HCT116 (cell line): ENCODE measurements at regions not wholly inside any gene's neighbourhood (a gene's known extent, or its start where the extent isn't known, plus 50 kb on each side); places are given as distances from the start of the nearest gene placed in this dataset.

Experiments used
- ATAC-seq: fragments of 200-7000 bp; cut with Tn5 transposase; 2 replicates; pipeline ENCODE4 v1.9.1; 2020; ENCODE audit warnings: mild to moderate bottlenecking, moderate library complexity
- BruUV-seq: library from RNA; stranded (reverse); fragments of 400-500 nt; replicated peaks from 2 replicates; lab custom pipeline; 2021; lab: Mats Ljungman, UMichigan
- CTCF ChIA-PET: fragments of 300-600 bp; sonication (Branson Sonifier 250); formaldehyde crosslinking; loops from one replicate; lab custom pipeline; 2021; ENCODE audit warnings: antibody characterized with exemption; lab: Charles Lee
- POLR2A ChIA-PET: fragments of 300-600, 350-600 bp; sonication (Branson Sonifier 250); formaldehyde crosslinking; loops from one replicate; lab custom pipeline; 2021; ENCODE audit warnings: antibody characterized with exemption; lab: Charles Lee
- RAD21 ChIA-PET, 2 experiments: fragments of 300-600 bp; sonication (Branson Sonifier 250); formaldehyde crosslinking; loops; one replicate each; lab custom pipeline; 2023; ENCODE audit warnings: low total read pairs in 2 of 2; ENCODE audit not compliant: uncharacterized antibody in 2 of 2, unreplicated experiment in 2 of 2, low non-redundant PET in 1 of 2; lab: Charles Lee
- DNase-seq: peaks from one replicate; pipeline ENCODE4 v3.0.0-alpha.2; 2010; ENCODE audit warnings: low read depth, low spot score
- H2AFZ ChIP-seq: fragments of 200-600 bp; shearing (Covaris generic), sonication (generic); 2 replicates; pipeline ENCODE4 v1.6.1; 2017; ENCODE audit warnings: low read depth, mixed run types, mixed read lengths, antibody characterized with exemption, low read length; ENCODE audit not compliant: poor library complexity, severe bottlenecking
- H3K27ac ChIP-seq: 2 replicates; pipeline ENCODE4 v1.5.1; 2012; ENCODE audit warnings: low read depth, low read length
- H3K27me3 ChIP-seq: fragments of 200-600 bp; sonication (generic); 2 replicates; pipeline ENCODE4 v1.6.1; 2016; ENCODE audit warnings: mixed run types, low read length, mixed read lengths; ENCODE audit not compliant: insufficient read depth
- H3K36me3 ChIP-seq, 2 experiments: fragments of 200-500 bp in 1 of 2; fragments of 200-600 bp in 1 of 2; sonication (Bioruptor generic) in 1 of 2; sonication (generic) in 1 of 2; 2 replicates each; pipeline versions ENCODE4 v1.5.1 to v1.6.1; 2014 to 2016; ENCODE audit warnings: low read length in 2 of 2, inconsistent platforms in 1 of 2, mixed read lengths in 1 of 2, mixed run types in 1 of 2; ENCODE audit not compliant: insufficient read depth in 2 of 2, control insufficient read depth in 1 of 2
- H3K4me1 ChIP-seq, 2 experiments: fragments of 200-600 bp in 1 of 2; sonication (generic) in 1 of 2; 2 replicates each; pipeline versions ENCODE4 v1.5.1 to v1.6.1; 2012 to 2017; ENCODE audit warnings: low read length in 2 of 2, inconsistent platforms in 1 of 2, mild to moderate bottlenecking in 1 of 2, mixed read lengths in 1 of 2, mixed run types in 1 of 2, moderate library complexity in 1 of 2; ENCODE audit not compliant: insufficient read depth in 2 of 2, control insufficient read depth in 1 of 2
- H3K4me2 ChIP-seq: fragments of 200-600 bp; sonication (generic); 2 replicates; pipeline ENCODE4 v1.6.1; 2017; ENCODE audit warnings: mixed run types, low read length, mixed read lengths
- H3K4me3 ChIP-seq, 2 experiments: fragments of 200-600 bp in 1 of 2; sonication (generic) in 1 of 2; replicated peaks in 1 of 2; 2 replicates each; pipeline ENCODE4 v1.5.1; 2011 to 2016; ENCODE audit warnings: low read length in 2 of 2, control low read depth in 1 of 2, low read depth in 1 of 2, mild to moderate bottlenecking in 1 of 2, mixed read lengths in 1 of 2, mixed run types in 1 of 2
- H3K79me2 ChIP-seq: fragments of 200-600 bp; sonication (generic); 2 replicates; pipeline ENCODE4 v1.6.1; 2017; ENCODE audit warnings: mild to moderate bottlenecking, mixed run types, low read length, moderate library complexity, mixed read lengths; ENCODE audit not compliant: insufficient read depth
- H3K9ac ChIP-seq: fragments of 200-600 bp; sonication (generic); 2 replicates; pipeline ENCODE4 v1.6.1; 2016; ENCODE audit warnings: low read length, mixed read lengths
- H3K9me2 ChIP-seq: fragments of 200-600 bp; sonication (generic), shearing (Covaris generic); 2 replicates; pipeline ENCODE4 v1.6.1; 2017; ENCODE audit warnings: mixed run types, mild to moderate bottlenecking, moderate library complexity; ENCODE audit not compliant: insufficient read depth
- H3K9me3 ChIP-seq, 2 experiments: fragments of 200-500 bp in 1 of 2; fragments of 200-600 bp in 1 of 2; sonication (Bioruptor generic) in 1 of 2; sonication (generic) in 1 of 2; 2 replicates each; pipeline ENCODE4 v1.6.1; 2014 to 2017; ENCODE audit warnings: low read length in 2 of 2, mixed read lengths in 2 of 2, inconsistent platforms in 1 of 2, low read depth in 1 of 2, mild to moderate bottlenecking in 1 of 2, mixed run types in 1 of 2, moderate library complexity in 1 of 2; ENCODE audit not compliant: control insufficient read depth in 1 of 2, insufficient read depth in 1 of 2
- H4K20me1 ChIP-seq: fragments of 200-600 bp; sonication (generic), shearing (Covaris generic); 2 replicates; pipeline ENCODE4 v1.6.1; 2017; ENCODE audit warnings: mixed run types, mild to moderate bottlenecking, moderate library complexity; ENCODE audit not compliant: insufficient read depth
- CBX3 ChIP-seq: IDR thresholded peaks from 2 replicates; pipeline ENCODE4 v1.6.1; 2012; ENCODE audit warnings: low read depth
- EGR1 ChIP-seq: IDR thresholded peaks from 2 replicates; pipeline ENCODE4 v1.6.1; 2012; ENCODE audit warnings: low read depth
- EZH2phosphoT487 ChIP-seq: fragments of 200-600 bp; IDR thresholded peaks from 2 replicates; pipeline ENCODE4 v1.6.1; 2018; ENCODE audit warnings: antibody characterized with exemption, borderline replicate concordance
- FOSL1 ChIP-seq: IDR thresholded peaks from 2 replicates; pipeline ENCODE4 v1.6.1; 2012; ENCODE audit warnings: low read depth
- POLR2A ChIP-seq: IDR thresholded peaks from 2 replicates; pipeline ENCODE4 v1.7.0; 2011; ENCODE audit warnings: borderline replicate concordance; ENCODE audit not compliant: insufficient read depth, insufficient read length; ENCODE audit errors: extremely low read depth
- RAD21 ChIP-seq: IDR thresholded peaks from 2 replicates; pipeline ENCODE4 v1.6.1; 2012; ENCODE audit warnings: low read depth, mild to moderate bottlenecking
- SRF ChIP-seq: IDR thresholded peaks from 2 replicates; pipeline ENCODE4 v1.6.1; 2012; ENCODE audit warnings: low read depth
- TCF7L2 ChIP-seq: IDR thresholded peaks from 2 replicates; pipeline ENCODE4 v1.7.0; 2011; ENCODE audit warnings: borderline replicate concordance, inconsistent platforms; ENCODE audit not compliant: insufficient read depth, insufficient read length; ENCODE audit errors: extremely low read depth
- ZFX ChIP-seq: fragments of 450-650 bp; IDR thresholded peaks from 2 replicates; pipeline ENCODE4 v1.6.1; 2017
- ZNF274 ChIP-seq: fragments of 200-500 bp; sonication (Bioruptor generic); IDR thresholded peaks from 2 replicates; pipeline ENCODE4 v1.6.1; 2014; ENCODE audit warnings: mild to moderate bottlenecking, low read depth, low read length, inconsistent platforms
- intact Hi-C: fragments of 100-400 bp; cut with micrococcal nuclease; formaldehyde crosslinking; loops from 2 replicates; pipeline ENCODE4 v1.10.0; 2022
- TF ChIP-seq, protein P1 (sequence below): IDR thresholded peaks from 2 replicates; pipeline ENCODE4 v1.6.1; 2012

DNA sequence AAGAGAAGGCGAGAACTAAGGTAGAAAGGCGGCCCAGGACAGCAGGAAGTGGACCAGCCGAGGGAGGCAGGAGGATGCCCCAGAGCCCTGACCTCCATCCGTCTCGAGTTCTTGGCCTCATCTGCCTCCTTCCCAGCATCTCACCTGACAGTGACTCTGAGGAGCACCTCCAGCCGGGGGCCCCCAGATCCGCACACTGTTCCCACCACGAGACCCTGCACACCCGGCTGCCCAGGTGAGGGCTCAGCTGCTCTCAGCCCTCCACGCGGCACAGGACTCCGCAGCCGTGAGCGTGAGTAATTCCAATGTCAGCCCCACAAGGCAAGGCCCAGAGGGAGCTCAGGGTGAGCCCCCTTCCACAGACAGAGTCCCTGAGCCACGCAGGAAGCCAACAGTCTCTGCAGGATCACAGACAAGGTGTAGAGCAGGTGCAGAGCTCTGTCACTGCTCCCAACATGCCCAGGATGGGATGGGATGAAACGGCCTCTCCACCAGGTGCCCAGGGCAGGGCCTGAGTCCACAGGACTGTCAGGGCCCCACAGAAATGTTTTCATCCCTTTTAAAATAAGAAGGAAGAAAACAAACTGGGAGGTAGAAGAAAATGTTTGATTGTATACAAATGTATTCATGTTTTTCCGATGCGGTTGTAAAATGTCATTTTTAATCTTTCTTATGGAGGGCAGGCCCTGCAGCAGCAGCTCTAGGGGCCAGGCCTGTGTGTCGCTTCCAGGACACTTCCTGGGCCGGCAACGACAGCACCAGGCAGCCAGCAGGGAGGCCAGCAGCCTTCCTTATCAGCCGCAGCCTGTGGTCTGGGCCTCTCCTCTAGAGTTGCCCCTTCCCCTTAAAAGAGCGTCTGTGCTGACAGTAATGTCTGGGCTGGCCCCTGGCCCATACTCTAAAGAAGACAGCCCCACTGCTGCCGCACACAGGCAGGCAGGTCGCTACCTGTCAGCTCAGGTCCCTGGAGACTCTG lies 66.9 kb downstream of the DLL1 start:
- Histone ChIP-seq H3K79me2 (no peaks in the 10 kb centered on the region), H4K20me1 (no peaks in the 10 kb centered on the region), H3K9me2 (no peaks in the 10 kb centered on the region), H3K36me3 (no peaks in the 10 kb centered on the region), H3K4me2 (no peak overlapping the region), H3K9ac (no peak overlapping the region), H3K4me3 (no peak overlapping the region), H3K27me3 (no peaks in the 10 kb centered on the region), H3K9me3 (no peaks in the 10 kb centered on the region), H3K27ac (no peak overlapping the region), H2AFZ (no peak overlapping the region), H3K4me1 (no peaks in the 10 kb centered on the region)
- TF ChIP-seq CBX3 (no peak), RAD21 (no peak), TCF7L2 (no peak), EGR1 (no peak), ZFX (no peak), SRF (no peak), POLR2A (no peak), FOSL1 (no peak)
- DNase-seq (no peak), ATAC-seq (no peak)
- no TSS peak for BruUV-seq
- POLR2A ChIA-PET = no interaction called here
- intact Hi-C loops = no loop called here
- RAD21 ChIA-PET = no interaction called here
- CTCF ChIA-PET = no interaction called here

DNA sequence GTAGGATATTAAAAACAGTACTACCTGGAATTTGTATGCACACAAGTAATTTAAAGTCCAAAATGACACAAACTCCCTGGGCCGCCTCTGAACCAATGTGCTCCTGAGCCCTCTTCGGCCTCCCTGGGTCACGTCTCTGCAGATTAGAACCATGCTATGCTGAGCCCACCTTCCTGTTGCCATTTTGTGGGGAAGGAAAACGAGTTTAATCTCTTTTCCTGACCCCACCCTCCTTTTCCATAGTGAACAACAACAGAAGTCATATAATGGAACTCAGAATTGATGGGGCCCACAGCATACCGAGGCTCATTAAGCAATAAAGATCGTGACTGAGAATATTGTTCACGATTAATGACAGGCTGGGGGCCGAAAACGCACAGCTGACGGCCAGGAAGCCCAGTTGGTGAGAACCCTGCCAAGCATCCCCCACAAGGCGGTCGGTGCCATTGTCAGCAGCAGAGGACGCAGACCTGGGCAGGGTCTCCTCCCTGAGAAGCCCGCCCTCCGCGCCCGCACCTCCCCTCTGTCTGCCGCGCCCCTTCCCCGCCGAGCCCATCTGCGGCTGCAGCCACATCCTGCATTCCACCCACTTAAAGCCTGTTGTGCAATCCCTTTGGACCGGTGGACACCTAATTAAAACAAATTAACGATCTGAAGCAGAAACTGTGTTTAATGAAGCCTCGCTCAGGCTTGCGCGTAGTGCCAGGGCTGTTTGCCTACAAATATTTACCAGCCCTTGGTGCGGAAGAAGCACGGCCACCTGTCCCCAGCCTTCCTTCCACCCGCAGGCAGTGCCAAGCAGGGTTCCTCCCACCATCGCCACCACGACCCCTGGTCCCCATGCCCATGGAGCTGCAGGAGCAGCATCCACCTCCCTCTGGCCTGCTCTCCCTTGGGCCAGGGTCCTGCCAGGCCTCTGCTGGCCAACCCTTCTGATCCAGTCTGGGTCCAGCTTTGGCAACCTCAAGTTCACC lies 68.1 kb downstream of the DLL1 start:
- no peak overlapping the region for H3K4me2 ChIP-seq
- no peaks in the 10 kb centered on the region for H3K27me3 ChIP-seq
- no peaks in the 10 kb centered on the region for H3K79me2 ChIP-seq
- DNase-seq = no peak
- no peaks in the 10 kb centered on the region for H3K9me2 ChIP-seq
- no peaks in the 10 kb centered on the region for H3K36me3 ChIP-seq
- no peak overlapping the region for H3K27ac ChIP-seq
- ChIA-PET POLR2A (no interaction called here), RAD21 (no interaction called here), CTCF (no interaction called here)
- no peak for ATAC-seq
- H3K4me3 ChIP-seq = no peak overlapping the region
- no peaks in the 10 kb centered on the region for H3K4me1 ChIP-seq
- H3K9ac ChIP-seq = no peak overlapping the region
- TF ChIP-seq, protein P1, sequence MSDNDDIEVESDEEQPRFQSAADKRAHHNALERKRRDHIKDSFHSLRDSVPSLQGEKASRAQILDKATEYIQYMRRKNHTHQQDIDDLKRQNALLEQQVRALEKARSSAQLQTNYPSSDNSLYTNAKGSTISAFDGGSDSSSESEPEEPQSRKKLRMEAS = no peak
- TF ChIP-seq ZFX = no peak
- no peak for TF ChIP-seq EZH2phosphoT487
- no peak for TF ChIP-seq ZNF274
- intact Hi-C loops = no loop called here
- BruUV-seq = no TSS peak
- no peak overlapping the region for H2AFZ ChIP-seq
- no peaks in the 10 kb centered on the region for H3K9me3 ChIP-seq
- no peaks in the 10 kb centered on the region for H4K20me1 ChIP-seq
